A549 (cell line): ENCODE measurements at regions not wholly inside any gene's neighbourhood (a gene's known extent, or its start where the extent isn't known, plus 50 kb on each side); places are given as distances from the start of the nearest gene placed in this dataset.

Experiments used
- ATAC-seq, 2 experiments: fragments of 200-7000 bp in 1 of 2; fragments of >200 bp in 1 of 2; cut with Nextera tagmentation in 1 of 2; cut with Tn5 transposase in 1 of 2; 3 replicates each; pipeline versions ENCODE4 v1.8.0 to v1.9.1; 2018 to 2020; ENCODE audit warnings: mild to moderate bottlenecking in 1 of 2, moderate library complexity in 1 of 2
- CTCF ChIA-PET: fragments of 300-600 bp; sonication (Branson Sonifier 250); formaldehyde crosslinking; extraction: SDS; loops from one replicate; lab custom pipeline; 2021; ENCODE audit warnings: antibody characterized with exemption, inconsistent platforms; lab: Yijun Ruan, JAX
- POLR2A ChIA-PET: fragments of 350-600 bp; formaldehyde crosslinking; extraction: SDS; loops from one replicate; lab custom pipeline; 2021; ENCODE audit warnings: antibody characterized with exemption, inconsistent platforms; lab: Yijun Ruan, JAX
- DNase-seq, 2 experiments: peaks; one replicate each; pipeline versions ENCODE4 v3.0.0 to v3.0.0-alpha.2; 2011 to 2016; ENCODE audit warnings: low read depth in 1 of 2, low spot score in 1 of 2
- FAIRE-seq: peaks from 2 replicates; lab custom pipeline; 2011; peaks lifted over from hg19 to GRCh38; lab: Jason Lieb, UNC
- H3K27ac ChIP-seq, 2 experiments: fragments of >200 bp; sonication (Bioruptor Twin); formaldehyde crosslinking; 3 replicates each; pipeline ENCODE4 v1.5.1; 2016 to 2017
- H3K4me1 ChIP-seq: fragments of >200 bp; sonication (Bioruptor Twin); formaldehyde crosslinking; 3 replicates; pipeline ENCODE4 v1.6.1; 2016
- H3K4me2 ChIP-seq: fragments of >200 bp; sonication (Bioruptor Twin); formaldehyde crosslinking; 3 replicates; pipeline ENCODE4 v1.6.1; 2016
- H3K4me3 ChIP-seq: fragments of >200 bp; sonication (Bioruptor Twin); formaldehyde crosslinking; 3 replicates; pipeline ENCODE4 v1.5.1; 2016
- H3K9me3 ChIP-seq: fragments of >200 bp; sonication (Bioruptor Twin); formaldehyde crosslinking; 3 replicates; pipeline ENCODE4 v1.6.1; 2016
- BHLHE40 ChIP-seq: IDR thresholded peaks from 2 replicates; pipeline ENCODE4 v1.6.1; 2012; ENCODE audit warnings: low read depth, low read length, inconsistent platforms
- FOSL2 ChIP-seq, 2 experiments: fragments of 450-650 bp in 1 of 2; fragments of >200 bp in 1 of 2; sonication (Bioruptor Twin) in 1 of 2; formaldehyde crosslinking; IDR thresholded peaks; 2 replicates each; pipeline versions ENCODE4 v1.5.0 to v1.6.1; 2016 to 2020; ENCODE audit warnings: mild to moderate bottlenecking in 1 of 2, moderate library complexity in 1 of 2
- FOXS1 ChIP-seq: fragments of 250-450 bp; sonication (Bioruptor Pico); IDR thresholded peaks from 2 replicates; pipeline ENCODE4 v1.5.0; 2020; ENCODE audit warnings: mild to moderate bottlenecking, moderate library complexity
- GATA3 ChIP-seq: IDR thresholded peaks from 2 replicates; pipeline ENCODE4 v1.6.1; 2012; ENCODE audit warnings: borderline replicate concordance
- HDAC2 ChIP-seq: fragments of 200-600 bp; sonication (generic); IDR thresholded peaks from 2 replicates; pipeline ENCODE4 v1.6.1; 2016
- KDM1A ChIP-seq: fragments of 200-600 bp; sonication (generic); IDR thresholded peaks from 2 replicates; pipeline ENCODE4 v1.6.1; 2016; ENCODE audit warnings: low read depth, mild to moderate bottlenecking
- MAFK ChIP-seq: fragments of 450-650 bp; IDR thresholded peaks from 2 replicates; pipeline ENCODE4 v1.6.1; 2014; ENCODE audit not compliant: partially characterized antibody
- NFE2L2 ChIP-seq: fragments of 150-350 bp; conservative IDR thresholded peaks from 2 replicates; pipeline ENCODE4 v1.6.1; 2014; ENCODE audit warnings: low read length
- PBX3 ChIP-seq: IDR thresholded peaks from 2 replicates; pipeline ENCODE4 v1.6.1; 2012
- RARB ChIP-seq: fragments of 250-450 bp; sonication (Bioruptor Pico); IDR thresholded peaks from 2 replicates; pipeline ENCODE4 v1.8.0; 2021; ENCODE audit warnings: mild to moderate bottlenecking, moderate library complexity
- ZNF302 ChIP-seq: fragments of 250-450 bp; sonication (Bioruptor Pico); IDR thresholded peaks from 2 replicates; pipeline ENCODE4 v1.9.0; 2021; ENCODE audit warnings: inconsistent platforms, mild to moderate bottlenecking, moderate library complexity
- ZSCAN20 ChIP-seq: fragments of 250-450 bp; sonication (Bioruptor Pico); IDR thresholded peaks from 2 replicates; pipeline ENCODE4 v1.8.0; 2022; ENCODE audit warnings: mild to moderate bottlenecking, moderate library complexity
- whole genome bisulfite sequencing: methylation state at CpG from one replicate; pipeline ENCODE4 v1.1.6; 2017; ENCODE audit errors: missing lambda C conversion rate; 5-methylcytosine and 5-hydroxymethylcytosine counted together
- TF ChIP-seq, protein P1 (sequence below): fragments of 200-600 bp; sonication (generic); IDR thresholded peaks from 2 replicates; pipeline ENCODE4 v1.6.1; 2016; ENCODE audit warnings: antibody characterized with exemption, mild to moderate bottlenecking, moderate library complexity

- TF ChIP-seq HDAC2 = no peak
These were observed 333.9 kb downstream of the NR2F1-AS1 start (continued) for GRCh38 chr5:93247105-93247504.

DNA sequence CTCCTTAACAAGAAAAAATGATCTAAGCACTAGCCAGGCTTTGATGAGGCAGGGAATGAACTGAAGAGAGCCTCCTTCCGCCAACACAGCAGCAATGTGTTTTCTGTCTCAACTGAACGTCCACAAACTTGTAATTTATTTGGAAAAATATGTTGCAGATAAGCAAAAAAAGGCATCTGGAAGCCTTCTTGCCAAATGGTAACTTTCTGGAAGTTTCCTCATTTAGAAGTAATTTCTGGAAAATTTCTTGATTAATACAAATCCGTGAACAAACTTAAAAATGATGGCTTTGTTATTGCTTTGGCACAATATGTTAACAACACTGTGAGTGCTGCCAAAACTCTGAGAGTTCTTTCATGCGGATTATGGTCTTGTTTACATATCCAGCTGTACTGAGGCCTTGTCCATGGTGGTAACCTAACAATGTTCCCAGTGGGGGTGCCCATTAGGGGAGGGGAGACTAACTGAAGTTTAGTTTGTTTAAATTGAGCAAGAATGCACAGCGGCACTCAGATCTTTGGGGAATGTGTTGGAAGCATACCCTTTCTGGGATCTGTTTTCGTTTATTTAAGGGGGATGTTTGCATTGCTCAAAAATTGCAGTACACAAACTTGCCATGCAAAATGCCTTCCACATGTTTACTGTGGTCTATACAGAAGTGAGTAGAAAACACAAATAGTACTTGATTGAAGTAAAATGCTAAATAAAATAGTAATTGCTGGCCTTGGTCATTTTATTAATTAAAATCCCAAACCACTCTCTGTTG lies 334.7 kb downstream of the NR2F1-AS1 start:
- no peak overlapping the region for H3K4me3 ChIP-seq
- H3K9me3 ChIP-seq = no peaks in the 10 kb centered on the region
- ATAC-seq (no peak), FAIRE-seq (peak; percentile 51), DNase-seq (peak in 1 of 2 experiments; percentile 23)
- WGBS = 52% methylated on average over 6 of the region's 6 CpGs
- POLR2A ChIA-PET = no interaction called here
- CTCF ChIA-PET = no interaction called here
- no peak for TF ChIP-seq FOSL2 (IDR thresholded peaks at IDR 0.05)
- no peak for TF ChIP-seq FOSL2 (CRISPR knock-in tag; IDR thresholded peaks at IDR 0.05)
- TF ChIP-seq, protein P1, sequence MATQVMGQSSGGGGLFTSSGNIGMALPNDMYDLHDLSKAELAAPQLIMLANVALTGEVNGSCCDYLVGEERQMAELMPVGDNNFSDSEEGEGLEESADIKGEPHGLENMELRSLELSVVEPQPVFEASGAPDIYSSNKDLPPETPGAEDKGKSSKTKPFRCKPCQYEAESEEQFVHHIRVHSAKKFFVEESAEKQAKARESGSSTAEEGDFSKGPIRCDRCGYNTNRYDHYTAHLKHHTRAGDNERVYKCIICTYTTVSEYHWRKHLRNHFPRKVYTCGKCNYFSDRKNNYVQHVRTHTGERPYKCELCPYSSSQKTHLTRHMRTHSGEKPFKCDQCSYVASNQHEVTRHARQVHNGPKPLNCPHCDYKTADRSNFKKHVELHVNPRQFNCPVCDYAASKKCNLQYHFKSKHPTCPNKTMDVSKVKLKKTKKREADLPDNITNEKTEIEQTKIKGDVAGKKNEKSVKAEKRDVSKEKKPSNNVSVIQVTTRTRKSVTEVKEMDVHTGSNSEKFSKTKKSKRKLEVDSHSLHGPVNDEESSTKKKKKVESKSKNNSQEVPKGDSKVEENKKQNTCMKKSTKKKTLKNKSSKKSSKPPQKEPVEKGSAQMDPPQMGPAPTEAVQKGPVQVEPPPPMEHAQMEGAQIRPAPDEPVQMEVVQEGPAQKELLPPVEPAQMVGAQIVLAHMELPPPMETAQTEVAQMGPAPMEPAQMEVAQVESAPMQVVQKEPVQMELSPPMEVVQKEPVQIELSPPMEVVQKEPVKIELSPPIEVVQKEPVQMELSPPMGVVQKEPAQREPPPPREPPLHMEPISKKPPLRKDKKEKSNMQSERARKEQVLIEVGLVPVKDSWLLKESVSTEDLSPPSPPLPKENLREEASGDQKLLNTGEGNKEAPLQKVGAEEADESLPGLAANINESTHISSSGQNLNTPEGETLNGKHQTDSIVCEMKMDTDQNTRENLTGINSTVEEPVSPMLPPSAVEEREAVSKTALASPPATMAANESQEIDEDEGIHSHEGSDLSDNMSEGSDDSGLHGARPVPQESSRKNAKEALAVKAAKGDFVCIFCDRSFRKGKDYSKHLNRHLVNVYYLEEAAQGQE = peak; percentile 47; the same call in 1 of the 2 replicates
- no peak for TF ChIP-seq FOXS1 (CRISPR knock-in tag)
- no peak for TF ChIP-seq ZNF302 (CRISPR knock-in tag)
- peak; percentile 39; the same call in 1 of the 2 replicates for TF ChIP-seq GATA3
- TF ChIP-seq, all 56 proteins: peak for 2
- Histone ChIP-seq H3K4me2 (peak overlapping the region; percentile 10; the same call in 1 of the 3 replicates), H3K4me1 (0 out of 3 replicates have a peak, but pooled peaks cover 4% of the 10 kb centered on the region), H3K27ac (no peak overlapping the region)

DNA sequence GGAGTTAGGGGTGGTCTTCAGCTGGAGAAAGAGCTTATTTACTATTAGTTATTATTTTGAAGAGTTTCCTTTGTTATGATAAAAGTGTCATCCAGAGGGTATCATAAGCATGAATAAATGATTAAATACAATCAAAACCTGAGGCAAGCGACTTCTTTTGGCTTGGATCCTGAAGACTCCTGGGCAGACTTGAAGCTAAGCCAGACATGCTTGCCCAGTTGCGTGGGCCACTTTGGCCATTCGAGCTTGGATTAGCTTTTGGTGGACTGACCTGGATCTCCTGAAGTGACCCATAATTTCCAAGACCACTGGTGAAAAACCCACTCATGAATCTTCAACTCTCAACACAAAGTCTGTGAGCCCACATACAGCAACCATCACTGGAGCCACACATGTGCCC lies 335.8 kb downstream of the NR2F1-AS1 start:
- no peak for FAIRE-seq

GRCh38 chr5:93243481-93243880 lies 337.5 kb downstream of the NR2F1-AS1 start:
- Histone ChIP-seq H3K4me1 (0 out of 3 replicates have a peak, but pooled peaks cover 4% of the 10 kb centered on the region), H3K4me3 (no peak overlapping the region), H3K4me2 (no peak overlapping the region), H3K27ac (no peak overlapping the region), H3K9me3 (no peaks in the 10 kb centered on the region)
- TF ChIP-seq FOXS1 (CRISPR knock-in tag) (no peak), ZSCAN20 (CRISPR knock-in tag) (no peak), MAFK (no peak)
- FAIRE-seq (no peak), ATAC-seq (no peak), DNase-seq (no peak)
- CTCF ChIA-PET = interaction anchor here (0.9 kb wide), 1 partner anchor 23 kb away, joined by 4 read pairs; no protein-coding TSS in a partner anchor
- POLR2A ChIA-PET = no interaction called here
- WGBS = 59% methylated on average over 1 of the region's 1 CpG

More for the DNA sequence above, 335.8 kb downstream of the NR2F1-AS1 start:
- no peak overlapping the region for H3K27ac ChIP-seq
- no peak overlapping the region for H3K4me2 ChIP-seq
- H3K4me1 ChIP-seq = 0 out of 3 replicates have a peak, but pooled peaks cover 4% of the 10 kb centered on the region
- CTCF ChIA-PET = no interaction called here
- ATAC-seq = no peak
- TF ChIP-seq NFE2L2 (no peak), BHLHE40 (no peak), PBX3 (no peak), RARB (no peak), KDM1A (no peak)
- TF ChIP-seq, all 56 proteins: peak for 0
- Histone ChIP-seq H3K9me3 (no peaks in the 10 kb centered on the region), H3K4me3 (no peak overlapping the region)
- POLR2A ChIA-PET = no interaction called here
- 82% methylated on average over 3 of the region's 3 CpGs for WGBS
- no peak for DNase-seq
